ENCODE measurements at regions not wholly inside any gene's neighbourhood (a gene's known extent, or its start where the extent isn't known, plus 50 kb on each side); places are given as distances from the start of the nearest gene placed in this dataset.

GRCh38 chr6:119643876-119644275 lies 294.3 kb upstream of the MAN1A1 start:
- Mint-ChIP-seq H3K4me1 (no peaks in the 10 kb centered on the region), H3K27me3 (no peaks in the 10 kb centered on the region), H3K27ac (no peak overlapping the region), H3K4me3 (no peak overlapping the region), H3K36me3 (no peaks in the 10 kb centered on the region), H3K9me3 (no peaks in the 10 kb centered on the region)

- no peaks in the 10 kb centered on the region for H3K27me3 Mint-ChIP-seq
- no peaks in the 10 kb centered on the region for H3K4me1 Mint-ChIP-seq
- H3K4me3 Mint-ChIP-seq = no peak overlapping the region
- H3K36me3 Mint-ChIP-seq = no peaks in the 10 kb centered on the region
- H3K9me3 Mint-ChIP-seq = peaks cover 0 to 5% (median under 1%) of the 10 kb centered on the region in 3 donors
- no peak overlapping the region for H3K27ac Mint-ChIP-seq
Measured at GRCh38 chr6:119637768-119638167, 288.2 kb upstream of the MAN1A1 start.

GRCh38 chr6:119636060-119636459 lies 286.5 kb upstream of the MAN1A1 start:
- H3K4me3 Mint-ChIP-seq = no peak overlapping the region

GRCh38 chr6:119633461-119633860 lies 283.9 kb upstream of the MAN1A1 start:
- H3K4me1 Mint-ChIP-seq = no peaks in the 10 kb centered on the region
- no peaks in the 10 kb centered on the region for H3K36me3 Mint-ChIP-seq
- H3K27me3 Mint-ChIP-seq = peaks cover 2% of the 10 kb centered on the region
- peaks cover 2 to 5% (median 2%) of the 10 kb centered on the region in 3 donors for H3K9me3 Mint-ChIP-seq
- H3K27ac Mint-ChIP-seq = no peak overlapping the region
- H3K4me3 Mint-ChIP-seq = no peak overlapping the region

More at GRCh38 chr6:119636060-119636459, 286.5 kb upstream of the MAN1A1 start:
- H3K27me3 Mint-ChIP-seq = no peaks in the 10 kb centered on the region
- no peaks in the 10 kb centered on the region for H3K36me3 Mint-ChIP-seq
- H3K27ac Mint-ChIP-seq = no peak overlapping the region
- no peaks in the 10 kb centered on the region for H3K4me1 Mint-ChIP-seq
- H3K9me3 Mint-ChIP-seq = peaks cover 2 to 5% (median 2%) of the 10 kb centered on the region in 3 donors

GRCh38 chr6:119630561-119631192 lies 281.1 kb upstream of the MAN1A1 start:
- no peak overlapping the region for H3K4me3 Mint-ChIP-seq
- H3K27me3 Mint-ChIP-seq = peaks cover 2% of the 10 kb centered on the region
- H3K27ac Mint-ChIP-seq = no peak overlapping the region
- peaks cover 2 to 5% (median 2%) of the 10 kb centered on the region in 3 donors for H3K9me3 Mint-ChIP-seq
- no peaks in the 10 kb centered on the region for H3K36me3 Mint-ChIP-seq
- no peaks in the 10 kb centered on the region for H3K4me1 Mint-ChIP-seq

- H3K27me3 Mint-ChIP-seq = peaks cover 2% of the 10 kb centered on the region
- H3K9me3 Mint-ChIP-seq = peaks cover 0 to 2% (median 2%) of the 10 kb centered on the region in 3 donors
- no peak overlapping the region for H3K4me3 Mint-ChIP-seq
- no peaks in the 10 kb centered on the region for H3K4me1 Mint-ChIP-seq
- H3K36me3 Mint-ChIP-seq = no peaks in the 10 kb centered on the region
- no peak overlapping the region for H3K27ac Mint-ChIP-seq
Measured at GRCh38 chr6:119628691-119629594, 279.4 kb upstream of the MAN1A1 start.

GRCh38 chr6:119627908-119628669 lies 278.5 kb upstream of the MAN1A1 start:
- no peak overlapping the region for H3K27ac Mint-ChIP-seq
- H3K4me3 Mint-ChIP-seq = no peak overlapping the region
- peaks cover 2% of the 10 kb centered on the region for H3K27me3 Mint-ChIP-seq
- H3K9me3 Mint-ChIP-seq = peaks cover 0 to 2% (median 2%) of the 10 kb centered on the region in 3 donors
- no peaks in the 10 kb centered on the region for H3K4me1 Mint-ChIP-seq
- H3K36me3 Mint-ChIP-seq = no peaks in the 10 kb centered on the region

GRCh38 chr6:119626884-119627619 lies 277.5 kb upstream of the MAN1A1 start:
- Mint-ChIP-seq H3K27ac (no peak overlapping the region), H3K36me3 (no peaks in the 10 kb centered on the region), H3K4me3 (no peak overlapping the region), H3K9me3 (peaks cover 0 to 2% (median 0%) of the 10 kb centered on the region in 3 donors), H3K4me1 (no peaks in the 10 kb centered on the region), H3K27me3 (peaks cover 2% of the 10 kb centered on the region)

- H3K4me3 Mint-ChIP-seq = no peak overlapping the region
- H3K9me3 Mint-ChIP-seq = peaks cover 0 to 1% (median 0%) of the 10 kb centered on the region in 3 donors
- peaks cover 3% of the 10 kb centered on the region for H3K27me3 Mint-ChIP-seq
- H3K27ac Mint-ChIP-seq = no peak overlapping the region
- no peaks in the 10 kb centered on the region for H3K4me1 Mint-ChIP-seq
- peaks cover 3% of the 10 kb centered on the region for H3K36me3 Mint-ChIP-seq
Measured at GRCh38 chr6:119620846-119621555, 271.4 kb upstream of the MAN1A1 start.

GRCh38 chr6:119614138-119614537 lies 264.6 kb upstream of the MAN1A1 start:
- Mint-ChIP-seq H3K4me3 (no peak overlapping the region), H3K36me3 (peaks cover 3% of the 10 kb centered on the region), H3K4me1 (peaks cover 0 to 2% (median 0%) of the 10 kb centered on the region in 3 donors), H3K27me3 (no peaks in the 10 kb centered on the region), H3K27ac (no peak overlapping the region), H3K9me3 (no peaks in the 10 kb centered on the region)

GRCh38 chr6:119612911-119613381 lies 263.4 kb upstream of the MAN1A1 start:
- Mint-ChIP-seq H3K4me1 (peaks cover 0 to 2% (median 0%) of the 10 kb centered on the region in 3 donors), H3K27me3 (no peaks in the 10 kb centered on the region), H3K36me3 (no peaks in the 10 kb centered on the region), H3K27ac (no peak overlapping the region), H3K4me3 (no peak overlapping the region), H3K9me3 (no peaks in the 10 kb centered on the region)

GRCh38 chr6:119612176-119612891 lies 262.8 kb upstream of the MAN1A1 start:
- Mint-ChIP-seq H3K4me3 (no peak overlapping the region), H3K27ac (no peak overlapping the region), H3K36me3 (no peaks in the 10 kb centered on the region), H3K9me3 (no peaks in the 10 kb centered on the region), H3K27me3 (no peaks in the 10 kb centered on the region), H3K4me1 (peaks cover 0 to 2% (median 0%) of the 10 kb centered on the region in 3 donors)

GRCh38 chr6:119610754-119611153 lies 261.2 kb upstream of the MAN1A1 start:
- H3K9me3 Mint-ChIP-seq = no peaks in the 10 kb centered on the region
- H3K27me3 Mint-ChIP-seq = no peaks in the 10 kb centered on the region
- H3K4me3 Mint-ChIP-seq = no peak overlapping the region
- peaks cover 0 to 2% (median 0%) of the 10 kb centered on the region in 3 donors for H3K4me1 Mint-ChIP-seq
- H3K36me3 Mint-ChIP-seq = peaks cover 2% of the 10 kb centered on the region
- no peak overlapping the region for H3K27ac Mint-ChIP-seq

Measured in IgD-negative memory B cell (primary cell).